NB4 (cell line): ENCODE measurements at regions not wholly inside any gene's neighbourhood (a gene's known extent, or its start where the extent isn't known, plus 50 kb on each side); places are given as distances from the start of the nearest gene placed in this dataset.

Experiments used
- POLR2A ChIP-seq: IDR thresholded peaks from 2 replicates; pipeline ENCODE4 v1.6.1; 2011; ENCODE audit warnings: mild to moderate bottlenecking; ENCODE audit not compliant: insufficient read length; ENCODE audit errors: extremely low read depth
- TF ChIP-seq, protein P1 (sequence below): IDR thresholded peaks from one replicate; pipeline ENCODE4 v1.5.1; 2012; ENCODE audit warnings: low read depth, low read length

DNA sequence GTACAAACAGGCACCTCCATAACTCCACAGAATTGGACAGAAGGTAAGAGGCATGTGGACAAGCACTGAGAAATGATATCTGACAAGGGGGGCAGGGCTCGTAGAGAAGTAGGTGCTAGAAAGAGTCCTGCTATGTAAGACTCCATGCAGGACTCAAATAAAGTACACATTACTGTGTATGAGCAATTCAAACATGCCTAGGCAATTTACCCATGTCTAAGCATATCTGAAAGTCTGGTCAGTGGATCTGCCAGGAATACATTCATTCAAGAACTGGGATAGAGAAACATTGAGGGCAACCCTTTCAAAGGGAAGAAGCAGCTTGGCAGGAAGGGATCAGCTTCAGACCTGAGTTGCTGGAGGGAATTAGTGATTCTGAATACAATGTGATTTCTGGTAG is 174.1 kb upstream of the MCTP2 start:
- TF ChIP-seq, protein P1, sequence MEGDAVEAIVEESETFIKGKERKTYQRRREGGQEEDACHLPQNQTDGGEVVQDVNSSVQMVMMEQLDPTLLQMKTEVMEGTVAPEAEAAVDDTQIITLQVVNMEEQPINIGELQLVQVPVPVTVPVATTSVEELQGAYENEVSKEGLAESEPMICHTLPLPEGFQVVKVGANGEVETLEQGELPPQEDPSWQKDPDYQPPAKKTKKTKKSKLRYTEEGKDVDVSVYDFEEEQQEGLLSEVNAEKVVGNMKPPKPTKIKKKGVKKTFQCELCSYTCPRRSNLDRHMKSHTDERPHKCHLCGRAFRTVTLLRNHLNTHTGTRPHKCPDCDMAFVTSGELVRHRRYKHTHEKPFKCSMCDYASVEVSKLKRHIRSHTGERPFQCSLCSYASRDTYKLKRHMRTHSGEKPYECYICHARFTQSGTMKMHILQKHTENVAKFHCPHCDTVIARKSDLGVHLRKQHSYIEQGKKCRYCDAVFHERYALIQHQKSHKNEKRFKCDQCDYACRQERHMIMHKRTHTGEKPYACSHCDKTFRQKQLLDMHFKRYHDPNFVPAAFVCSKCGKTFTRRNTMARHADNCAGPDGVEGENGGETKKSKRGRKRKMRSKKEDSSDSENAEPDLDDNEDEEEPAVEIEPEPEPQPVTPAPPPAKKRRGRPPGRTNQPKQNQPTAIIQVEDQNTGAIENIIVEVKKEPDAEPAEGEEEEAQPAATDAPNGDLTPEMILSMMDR = no peak
- no peak for TF ChIP-seq POLR2A
